ENCODE measurements at regions not wholly inside any gene's neighbourhood (a gene's known extent, or its start where the extent isn't known, plus 50 kb on each side); places are given as distances from the start of the nearest gene placed in this dataset.

GRCh38 chr9:27848315-27848714, 275.0 kb upstream of the C9orf72 start (continued):
- no peak for TF ChIP-seq SIN3A (conservative IDR thresholded peaks at IDR 0.05 in 1 of 2, IDR thresholded peaks at IDR 0.05 in 1 of 2; ENCODE audit: low read depth in 1 of 2, low read length in 2 of 2)
- TF ChIP-seq CREB1 (IDR thresholded peaks at IDR 0.05), result no peak
- no peak for TF ChIP-seq HDAC6 (IDR thresholded peaks at IDR 0.05; ENCODE audit: low read depth, low read length)
